Activated CD4-positive, alpha-beta T cell treated with anti-CD3 and anti-CD28 coated beads, Interleukin-2, amount 50 U/mL, for 1 hour (primary cell): ENCODE measurements at regions not wholly inside any gene's neighbourhood (a gene's known extent, or its start where the extent isn't known, plus 50 kb on each side); places are given as distances from the start of the nearest gene placed in this dataset.

Source experiments
- DNase-seq: peaks from one replicate; pipeline ENCODE4 v3.0.0-alpha.2; 2020

GRCh38 chr2:168380500-168380899 lies 75.6 kb upstream of the CERS6 start:
- DNase-seq = no peak

GRCh38 chr2:168392024-168392423 lies 64.0 kb upstream of the CERS6 start:
- no peak for DNase-seq

- DNase-seq = no peak
Measured at GRCh38 chr2:168392797-168393196, 63.3 kb upstream of the CERS6 start.

GRCh38 chr2:168394262-168394661 lies 61.8 kb upstream of the CERS6 start:
- DNase-seq = no peak

GRCh38 chr2:168396131-168396530 lies 59.9 kb upstream of the CERS6 start:
- no peak for DNase-seq

GRCh38 chr2:168397629-168398028 lies 58.4 kb upstream of the CERS6 start:
- no peak for DNase-seq

- no peak for DNase-seq
Measured at GRCh38 chr2:168401048-168401556, 55.0 kb upstream of the CERS6 start.

- DNase-seq = no peak
Measured at GRCh38 chr2:168401771-168402170, 54.3 kb upstream of the CERS6 start.

GRCh38 chr2:168402531-168402930 lies 53.5 kb upstream of the CERS6 start:
- no peak for DNase-seq

GRCh38 chr2:168403736-168404135 lies 52.3 kb upstream of the CERS6 start:
- DNase-seq = no peak

GRCh38 chr2:168404764-168405163 lies 51.3 kb upstream of the CERS6 start:
- no peak for DNase-seq
